PC-3 (cell line): ENCODE measurements at regions not wholly inside any gene's neighbourhood (a gene's known extent, or its start where the extent isn't known, plus 50 kb on each side); places are given as distances from the start of the nearest gene placed in this dataset.

Source experiments
- ATAC-seq: fragments of 200-7000 bp; cut with Tn5 transposase; 2 replicates; pipeline ENCODE4 v1.9.1; 2020; ENCODE audit warnings: mild to moderate bottlenecking, moderate library complexity
- BruUV-seq: library from RNA; stranded (reverse); fragments of 400-500 nt; replicated peaks from 2 replicates; lab custom pipeline; 2021; lab: Mats Ljungman, UMichigan
- CTCF ChIA-PET: fragments of 300-600 bp; sonication (Branson Sonifier 250); formaldehyde crosslinking; loops from one replicate; lab custom pipeline; 2022; ENCODE audit warnings: antibody characterized with exemption; lab: Charles Lee
- POLR2A ChIA-PET: fragments of 300-600 bp; sonication (Branson Sonifier 250); formaldehyde crosslinking; loops from one replicate; lab custom pipeline; 2022; ENCODE audit warnings: antibody characterized with exemption; ENCODE audit not compliant: unreplicated experiment; lab: Charles Lee
- DNase-seq: peaks from one replicate; pipeline ENCODE4 v3.0.0-alpha.2; 2015
- H2AFZ ChIP-seq: fragments of 300-600 bp; sonication (generic); 2 replicates; pipeline ENCODE4 v1.6.0; 2016; ENCODE audit warnings: antibody characterized with exemption, low read length
- H3F3A ChIP-seq: fragments of 300-600 bp; sonication (generic); one replicate; pipeline ENCODE4 v1.6.0; 2017; ENCODE audit warnings: antibody characterized with exemption, low read length, control low read depth, mild to moderate bottlenecking; ENCODE audit not compliant: unreplicated experiment
- H3K27ac ChIP-seq: fragments of 300-600 bp; sonication (generic); 2 replicates; pipeline ENCODE4 v1.5.1; 2016; ENCODE audit warnings: mild to moderate bottlenecking, low read length
- H3K27me3 ChIP-seq: fragments of 300-600 bp; sonication (generic); 2 replicates; pipeline ENCODE4 v1.6.1; 2016; ENCODE audit warnings: low read length, mixed read lengths
- H3K36me3 ChIP-seq: fragments of 300-600 bp; sonication (generic); 2 replicates; pipeline ENCODE4 v1.6.1; 2016; ENCODE audit warnings: low read depth, mixed run types, low read length, mixed read lengths
- H3K4me1 ChIP-seq: fragments of 300-600 bp; sonication (generic); 2 replicates; pipeline ENCODE4 v1.5.1; 2016; ENCODE audit warnings: low read length; ENCODE audit not compliant: insufficient read depth
- H3K4me2 ChIP-seq: fragments of 300-600 bp; sonication (generic); 2 replicates; pipeline ENCODE4 v1.6.0; 2016; ENCODE audit warnings: low read length
- H3K4me3 ChIP-seq: fragments of 300-600 bp; sonication (generic); 2 replicates; pipeline ENCODE4 v1.5.1; 2016; ENCODE audit warnings: mild to moderate bottlenecking, low read length, mixed read lengths
- H3K79me2 ChIP-seq: fragments of 300-600 bp; sonication (generic); 2 replicates; pipeline ENCODE4 v1.6.1; 2017; ENCODE audit warnings: low read length, mixed read lengths
- H3K9ac ChIP-seq: fragments of 300-600 bp; sonication (generic); 2 replicates; pipeline ENCODE4 v1.6.0; 2016; ENCODE audit warnings: mild to moderate bottlenecking, low read length
- H3K9me2 ChIP-seq: fragments of 300-600 bp; sonication (generic); replicated peaks from 2 replicates; pipeline ENCODE4 v1.6.1; 2016; ENCODE audit warnings: mixed run types, low read length, mixed read lengths
- H3K9me3 ChIP-seq: fragments of 300-600 bp; sonication (generic); 2 replicates; pipeline ENCODE4 v1.6.1; 2016; ENCODE audit warnings: low read length, mixed read lengths
- H4K20me1 ChIP-seq: fragments of 300-600 bp; sonication (generic); 2 replicates; pipeline ENCODE4 v1.6.1; 2016; ENCODE audit warnings: low read length, mixed read lengths
- CTCF ChIP-seq: fragments of 300-600 bp; sonication (generic); conservative IDR thresholded peaks from 2 replicates; pipeline ENCODE4 v1.5.1; 2017; ENCODE audit warnings: antibody characterized with exemption, low read depth, mild to moderate bottlenecking, low read length
- EZH2 ChIP-seq: fragments of 300-600 bp; sonication (generic); IDR thresholded peaks from one replicate; pipeline ENCODE4 v1.6.1; 2017; ENCODE audit warnings: antibody characterized with exemption, mild to moderate bottlenecking, low read length; ENCODE audit not compliant: unreplicated experiment
- EZH2phosphoT487 ChIP-seq: fragments of 300-600 bp; sonication (generic); IDR thresholded peaks from 2 replicates; pipeline ENCODE4 v1.6.1; 2018; ENCODE audit warnings: mild to moderate bottlenecking, antibody characterized with exemption, low read length, borderline replicate concordance
- intact Hi-C: fragments of 100-400 bp; cut with micrococcal nuclease; formaldehyde crosslinking; loops from 2 replicates; pipeline ENCODE4 v1.9.0; 2023

- Histone ChIP-seq H3K36me3 (no peaks in the 10 kb centered on the region), H2AFZ (no peak overlapping the region), H3K9ac (no peak overlapping the region), H3K4me1 (peaks cover 41% of the 10 kb centered on the region), H3K4me2 (no peak overlapping the region), H4K20me1 (no peaks in the 10 kb centered on the region), H3K79me2 (no peaks in the 10 kb centered on the region), H3F3A (no peaks in the 10 kb centered on the region), H3K27ac (peak overlapping the region; percentile 16; the same call in 1 of the 2 replicates), H3K27me3 (no peaks in the 10 kb centered on the region), H3K4me3 (no peak overlapping the region), H3K9me3 (no peaks in the 10 kb centered on the region), H3K9me2 (no peaks in the 10 kb centered on the region)
- ChIA-PET POLR2A (no interaction called here), CTCF (no interaction called here)
- ATAC-seq: no peak
- no TSS peak for BruUV-seq
- no peak for DNase-seq
- no peak for TF ChIP-seq EZH2phosphoT487
- TF ChIP-seq CTCF: no peak; the same call in 1 of the 2 replicates
- TF ChIP-seq EZH2: no peak
- intact Hi-C loops: loop anchor here (10.0 kb wide), 1 partner anchor 240 kb away; no protein-coding TSS in a partner anchor
Observed at GRCh38 chr2:188784269-188784762, 189.9 kb upstream of the COL3A1 start.

GRCh38 chr2:188785061-188785460, 189.1 kb upstream of the COL3A1 start:
- BruUV-seq: no TSS peak
- no peaks in the 10 kb centered on the region for H3K27me3 ChIP-seq
- no peak for TF ChIP-seq CTCF
- no peak for TF ChIP-seq EZH2
- TF ChIP-seq EZH2phosphoT487: no peak
- DNase-seq (no peak), ATAC-seq (no peak)
- H3F3A ChIP-seq: no peaks in the 10 kb centered on the region
- H3K4me1 ChIP-seq: peaks cover 41% of the 10 kb centered on the region
- H3K9ac ChIP-seq: no peak overlapping the region
- H4K20me1 ChIP-seq: no peaks in the 10 kb centered on the region
- ChIA-PET CTCF (no interaction called here), POLR2A (no interaction called here)
- no peaks in the 10 kb centered on the region for H3K9me2 ChIP-seq
- intact Hi-C loops: loop anchor here (10.0 kb wide), 1 partner anchor 240 kb away; no protein-coding TSS in a partner anchor
- no peak overlapping the region for H3K27ac ChIP-seq
- H3K36me3 ChIP-seq: no peaks in the 10 kb centered on the region
- no peak overlapping the region for H3K4me3 ChIP-seq
- H3K9me3 ChIP-seq: no peaks in the 10 kb centered on the region
- no peak overlapping the region for H3K4me2 ChIP-seq
- no peaks in the 10 kb centered on the region for H3K79me2 ChIP-seq
- no peak overlapping the region for H2AFZ ChIP-seq

- no peak for TF ChIP-seq EZH2
- no peak for TF ChIP-seq EZH2phosphoT487
- TF ChIP-seq CTCF: no peak
- H3K27ac ChIP-seq: no peak overlapping the region
- CTCF ChIA-PET: no interaction called here
Observed at GRCh38 chr2:188785490-188785889, 188.7 kb upstream of the COL3A1 start.

More at GRCh38 chr2:188785490-188785889, 188.7 kb upstream of the COL3A1 start:
- no peak for ATAC-seq
- H3K4me2 ChIP-seq: no peak overlapping the region
- H3F3A ChIP-seq: no peaks in the 10 kb centered on the region
- H3K27me3 ChIP-seq: no peaks in the 10 kb centered on the region
- H3K9me2 ChIP-seq: no peaks in the 10 kb centered on the region
- BruUV-seq: no TSS peak
- H3K4me3 ChIP-seq: no peak overlapping the region
- intact Hi-C loops: loop anchor here (10.0 kb wide), 1 partner anchor 241 kb away; no protein-coding TSS in a partner anchor
- POLR2A ChIA-PET: no interaction called here
- H3K79me2 ChIP-seq: no peaks in the 10 kb centered on the region
- H3K9me3 ChIP-seq: no peaks in the 10 kb centered on the region
- no peak for DNase-seq
- H3K36me3 ChIP-seq: no peaks in the 10 kb centered on the region
- peaks cover 41% of the 10 kb centered on the region for H3K4me1 ChIP-seq
- no peak overlapping the region for H3K9ac ChIP-seq
- H2AFZ ChIP-seq: no peak overlapping the region
- H4K20me1 ChIP-seq: no peaks in the 10 kb centered on the region
